Right lung (tissue), 2 donors: ENCODE measurements at regions not wholly inside any gene's neighbourhood (a gene's known extent, or its start where the extent isn't known, plus 50 kb on each side); places are given as distances from the start of the nearest gene placed in this dataset.
"Not testable (repeated sequence)": the region's sequence is repeated elsewhere in the genome, so short reads cannot be mapped to it uniquely, and the experiment has no call there.

Source experiments
- DNase-seq, 2 donors: peaks; one replicate each; pipeline ENCODE4 v3.0.0-alpha.2; 2013

DNA sequence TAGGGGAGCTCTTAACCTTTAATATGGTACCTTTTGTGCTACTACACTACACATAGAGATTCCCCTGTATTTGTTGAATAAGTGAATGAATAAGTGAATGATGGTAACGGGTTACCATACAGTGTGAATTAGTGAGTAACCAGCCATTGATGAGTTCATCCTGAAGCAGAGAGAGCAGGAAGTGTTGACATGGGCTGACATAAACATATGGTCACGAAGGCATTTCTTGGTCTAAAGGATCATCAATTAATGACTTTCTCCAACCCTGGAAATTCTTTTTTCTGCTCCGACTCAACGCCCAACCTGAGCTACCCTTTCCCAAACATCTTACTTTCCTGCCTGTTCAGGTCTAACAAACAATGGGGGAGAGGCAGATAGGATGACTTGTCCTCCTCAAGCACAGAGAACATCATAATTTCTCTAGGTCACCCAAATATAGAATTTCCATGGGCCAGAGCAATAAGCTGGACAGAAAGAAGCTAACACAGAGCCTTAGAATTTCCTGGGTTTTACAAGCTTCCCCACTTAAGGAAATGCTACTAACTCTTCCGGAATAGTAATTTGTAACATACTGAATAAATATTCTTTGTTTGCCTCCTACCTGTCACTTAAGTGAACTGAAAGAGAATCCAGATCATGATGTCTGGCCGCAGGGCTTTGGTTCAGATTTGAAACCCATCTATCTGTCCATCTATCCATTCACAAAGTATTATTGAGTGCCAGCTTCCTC lies 114.7 kb upstream of the NGF start:
- DNase-seq, result no peak

- DNase-seq, result no peak
These were observed 112.5 kb upstream of the NGF start for GRCh38 chr1:115450501-115451040.

- no peak for DNase-seq
These were observed 110.4 kb upstream of the NGF start for GRCh38 chr1:115448282-115449044.

GRCh38 chr1:115447672-115448071 lies 109.6 kb upstream of the NGF start:
- DNase-seq, result no peak

DNA sequence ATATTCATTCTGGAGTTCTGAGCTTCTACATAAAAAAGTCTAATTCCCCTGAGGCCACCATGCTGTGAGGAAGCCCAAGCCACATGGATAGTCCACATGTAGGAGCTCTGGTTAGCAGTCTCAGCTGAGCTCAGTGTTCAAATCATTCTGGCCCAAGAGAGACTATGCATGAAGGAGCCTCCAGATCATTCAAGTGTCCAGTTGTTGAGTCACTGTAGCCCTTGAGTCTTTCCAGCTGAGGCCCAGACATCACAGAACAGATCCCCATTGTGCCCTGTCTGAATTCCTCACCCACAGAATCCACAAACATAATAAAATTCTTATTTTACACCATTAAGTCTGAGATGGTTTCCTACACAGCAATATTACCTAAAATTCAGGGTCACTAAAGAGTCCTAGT lies 107.0 kb upstream of the NGF start:
- no peak for DNase-seq

GRCh38 chr1:115440733-115441132 lies 102.7 kb upstream of the NGF start:
- no peak for DNase-seq

- DNase-seq, result not testable (repeated sequence)
These were observed 101.5 kb upstream of the NGF start for GRCh38 chr1:115439520-115439919.

- no peak for DNase-seq
These were observed 99.1 kb upstream of the NGF start for GRCh38 chr1:115437196-115437595.

DNA sequence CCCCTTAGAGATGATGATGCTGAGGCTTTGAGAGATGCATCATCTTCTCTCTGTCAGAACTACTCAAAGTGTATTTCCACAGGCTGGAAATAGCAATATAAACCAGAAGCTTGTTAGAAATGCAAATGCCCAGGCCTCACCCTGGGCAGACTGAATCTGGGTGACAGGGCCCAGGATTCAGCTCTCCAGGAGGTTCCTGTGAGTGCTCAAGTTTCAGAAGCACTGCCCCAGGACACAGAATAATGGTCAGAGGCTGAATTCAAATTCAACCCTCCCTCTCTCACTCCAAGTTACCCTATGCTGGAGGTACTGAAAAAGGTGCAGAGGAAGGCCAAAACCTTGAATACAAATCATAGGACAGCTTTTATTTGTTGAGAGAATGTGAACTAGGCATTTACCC lies 98.5 kb upstream of the NGF start:
- no peak for DNase-seq

DNA sequence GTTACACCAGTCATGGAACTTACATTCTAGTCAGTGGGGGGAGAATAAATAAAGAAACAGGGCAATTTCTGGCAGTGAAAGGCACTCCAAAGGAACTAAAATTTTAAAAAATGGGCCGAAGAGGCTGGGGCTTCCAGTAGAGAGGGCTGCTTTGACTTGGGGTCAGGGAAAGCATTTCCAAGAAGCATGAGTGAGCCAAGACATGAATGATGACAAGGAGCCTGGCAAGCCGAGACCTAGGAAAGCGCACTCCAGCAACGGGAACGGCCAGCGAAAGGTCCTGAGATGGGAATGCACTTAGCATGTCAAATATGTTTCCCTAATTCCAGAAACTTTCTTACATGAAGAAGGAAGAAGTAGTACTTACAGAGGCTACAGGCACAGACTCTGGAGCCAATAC lies 95.4 kb upstream of the NGF start:
- no peak for DNase-seq

DNA sequence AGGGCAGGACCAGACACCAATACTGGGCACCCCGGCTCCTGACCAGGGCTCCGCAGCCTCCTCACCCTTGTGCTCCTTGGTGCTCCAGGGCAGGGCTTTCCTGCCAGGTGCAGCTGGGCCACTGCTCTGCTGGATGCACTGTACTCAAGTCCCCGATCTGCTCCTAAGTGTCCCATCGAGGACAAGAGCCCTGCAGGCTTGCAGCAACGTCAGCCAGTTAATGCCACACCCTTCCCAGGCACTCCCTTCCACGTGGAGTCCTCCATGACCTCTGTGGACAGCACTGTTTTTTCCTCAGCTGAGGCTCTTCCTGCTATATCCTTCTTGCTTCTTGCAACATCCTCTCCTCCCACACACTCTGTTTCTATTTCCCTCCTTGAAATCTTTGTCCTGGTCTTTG lies 94.0 kb upstream of the NGF start:
- no peak for DNase-seq

DNA sequence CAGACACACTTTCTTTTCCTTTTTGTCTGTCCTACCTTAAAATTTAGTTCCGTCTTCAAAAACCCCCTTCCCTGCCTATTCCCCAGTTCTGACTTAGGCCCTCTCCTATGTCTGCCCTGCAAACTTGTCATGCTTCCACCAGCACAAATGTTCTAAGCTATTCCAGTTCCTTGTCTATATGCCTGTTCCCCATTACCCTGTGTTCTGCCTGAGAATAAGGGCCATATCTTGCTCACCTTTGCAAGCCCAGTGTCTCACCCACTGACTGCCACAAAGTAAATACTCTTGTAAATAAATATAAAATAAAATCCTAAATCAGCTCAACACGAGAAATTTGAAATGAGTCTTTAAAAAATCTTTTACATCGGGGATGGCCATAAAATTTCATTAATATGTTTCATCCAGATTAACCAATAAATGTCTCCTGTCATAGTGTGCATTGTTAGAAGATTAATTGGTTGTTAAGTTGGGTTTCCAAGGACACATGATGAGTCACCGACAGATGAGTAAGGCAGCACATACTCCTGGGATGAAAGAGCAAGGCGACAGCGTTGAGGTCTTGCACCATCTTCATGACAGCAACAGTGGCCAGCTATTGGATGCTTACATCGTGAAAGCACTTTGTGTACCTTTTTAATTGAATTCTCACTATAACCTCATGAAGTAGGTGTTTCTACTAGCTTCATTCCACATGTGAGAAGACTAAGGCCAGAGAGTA lies 92.6 kb upstream of the NGF start:
- DNase-seq, result no peak

- DNase-seq, result no peak
These were observed 91.8 kb upstream of the NGF start for GRCh38 chr1:115429884-115430283.

DNA sequence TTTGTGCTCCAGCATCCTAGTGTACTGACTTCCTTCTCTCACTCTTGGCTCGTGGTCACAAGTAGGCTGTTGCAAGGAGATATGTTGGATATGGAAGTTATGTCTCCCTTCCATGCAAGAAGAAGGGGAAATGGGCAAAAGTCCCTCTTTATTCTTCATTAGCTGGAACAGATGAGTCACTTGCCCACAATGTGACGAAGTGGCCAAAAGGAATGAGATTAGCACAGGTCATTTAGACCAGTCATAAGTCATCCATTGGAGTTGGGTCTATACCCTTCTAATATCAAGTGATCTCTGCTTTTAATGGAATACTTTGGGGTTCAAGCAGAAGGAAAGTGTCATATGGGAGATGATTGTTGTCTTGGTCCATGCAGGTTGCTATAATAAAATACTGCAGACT lies 91.2 kb upstream of the NGF start:
- DNase-seq, result no peak

GRCh38 chr1:115428676-115429075 lies 90.6 kb upstream of the NGF start:
- DNase-seq, result no peak

GRCh38 chr1:115428256-115428655 lies 90.2 kb upstream of the NGF start:
- DNase-seq, result no peak

GRCh38 chr1:115426956-115427355 lies 88.9 kb upstream of the NGF start:
- no peak for DNase-seq

- DNase-seq, result no peak
These were observed 88.3 kb upstream of the NGF start for GRCh38 chr1:115426231-115426771.

GRCh38 chr1:115425442-115425841 lies 87.4 kb upstream of the NGF start:
- DNase-seq, result no peak

GRCh38 chr1:115423776-115424175 lies 85.7 kb upstream of the NGF start:
- no peak for DNase-seq

- DNase-seq, result no peak
These were observed 81.5 kb upstream of the NGF start for GRCh38 chr1:115419571-115419970.

GRCh38 chr1:115413621-115414020 lies 75.6 kb upstream of the NGF start:
- DNase-seq, result no peak
